ENCODE measurements at regions not wholly inside any gene's neighbourhood (a gene's known extent, or its start where the extent isn't known, plus 50 kb on each side); places are given as distances from the start of the nearest gene placed in this dataset.

- TF ChIP-seq CTCF (IDR thresholded peaks at IDR 0.05) (no peak), POLR2A (IDR thresholded peaks at IDR 0.05) (no peak)
These were observed 56.6 kb upstream of the SPATA13 start for GRCh38 chr13:24103782-24104372.

Measured in heart left ventricle (tissue), 13 donors.